Neural progenitor cell (in vitro differentiated cells): ENCODE measurements at regions not wholly inside any gene's neighbourhood (a gene's known extent, or its start where the extent isn't known, plus 50 kb on each side); places are given as distances from the start of the nearest gene placed in this dataset.

Source experiments
- DNase-seq: peaks from one replicate; pipeline ENCODE4 v3.0.0-alpha.2; 2016; ENCODE audit warnings: low spot score
- H2AFZ ChIP-seq: fragments of 200-600 bp; sonication (generic); replicated peaks from 2 replicates; pipeline ENCODE4 v1.6.1; 2016; ENCODE audit warnings: antibody characterized with exemption
- H3F3A ChIP-seq: fragments of 200-600 bp; sonication (generic); 2 replicates; pipeline ENCODE4 v1.6.1; 2016; ENCODE audit warnings: antibody characterized with exemption, low read depth
- H3K27ac ChIP-seq: fragments of 200-600 bp; sonication (generic); 2 replicates; pipeline ENCODE4 v1.5.1; 2016; ENCODE audit warnings: mild to moderate bottlenecking
- H3K27me3 ChIP-seq: fragments of 200-600 bp; sonication (generic); 2 replicates; pipeline ENCODE4 v1.6.1; 2016; ENCODE audit warnings: mild to moderate bottlenecking, moderate library complexity
- H3K36me3 ChIP-seq: fragments of 200-600 bp; sonication (generic); 2 replicates; pipeline ENCODE4 v1.5.1; 2016
- H3K4me1 ChIP-seq: fragments of 200-600 bp; sonication (generic); 2 replicates; pipeline ENCODE4 v1.6.1; 2016; ENCODE audit warnings: mixed run types
- H3K4me2 ChIP-seq: fragments of 200-600 bp; sonication (generic); 2 replicates; pipeline ENCODE4 v1.6.1; 2016
- H3K4me3 ChIP-seq: fragments of 200-600 bp; sonication (generic); 2 replicates; pipeline ENCODE4 v1.5.1; 2016
- H3K79me2 ChIP-seq: fragments of 200-600 bp; sonication (generic); 2 replicates; pipeline ENCODE4 v1.6.1; 2016; ENCODE audit warnings: low read depth
- H3K9ac ChIP-seq: fragments of 200-600 bp; sonication (generic); 2 replicates; pipeline ENCODE4 v1.6.1; 2016
- H3K9me3 ChIP-seq: fragments of 200-600 bp; sonication (generic); 2 replicates; pipeline ENCODE4 v1.5.1; 2016; ENCODE audit warnings: low read depth
- H4K20me1 ChIP-seq: fragments of 200-600 bp; sonication (generic); 2 replicates; pipeline ENCODE4 v1.6.1; 2016; ENCODE audit warnings: low read depth
- H3K27ac Mint-ChIP-seq: 3 replicates; pipeline ENCODE4 v1.8.0; 2021; ENCODE audit warnings: mixed read lengths
- H3K27me3 Mint-ChIP-seq: 2 replicates; pipeline ENCODE4 v1.8.0; 2022; ENCODE audit warnings: low read depth, mild to moderate bottlenecking, inconsistent platforms, moderate library complexity, mixed read lengths; ENCODE audit not compliant: insufficient read depth
- H3K36me3 Mint-ChIP-seq: 3 replicates; pipeline ENCODE4 v1.8.0; 2021; ENCODE audit warnings: mixed read lengths
- H3K4me1 Mint-ChIP-seq: 3 replicates; pipeline ENCODE4 v1.8.0; 2021; ENCODE audit warnings: mixed read lengths
- H3K4me3 Mint-ChIP-seq: 3 replicates; pipeline ENCODE4 v1.8.0; 2021; ENCODE audit warnings: mild to moderate bottlenecking, moderate library complexity, mixed read lengths
- H3K9me3 Mint-ChIP-seq: 3 replicates; pipeline ENCODE4 v1.8.0; 2020; ENCODE audit warnings: mixed read lengths
- CTCF ChIP-seq: fragments of 200-600 bp; sonication (generic); IDR thresholded peaks from 2 replicates; pipeline ENCODE4 v1.5.1; 2017; ENCODE audit warnings: antibody characterized with exemption, mild to moderate bottlenecking
- EZH2 ChIP-seq: fragments of 200-600 bp; sonication (generic); IDR thresholded peaks from 2 replicates; pipeline ENCODE4 v1.6.1; 2017; ENCODE audit warnings: antibody characterized with exemption, mild to moderate bottlenecking, moderate library complexity
- EZH2phosphoT487 ChIP-seq: fragments of 200-600 bp; sonication (generic); IDR thresholded peaks from 2 replicates; pipeline ENCODE4 v1.6.1; 2017; ENCODE audit warnings: antibody characterized with exemption

- no peaks in the 10 kb centered on the region for H3K36me3 ChIP-seq
- no peaks in the 10 kb centered on the region for H4K20me1 ChIP-seq
- no peak overlapping the region for H3K9ac ChIP-seq
- H2AFZ ChIP-seq: no peak overlapping the region
- TF ChIP-seq EZH2phosphoT487: no peak
- TF ChIP-seq CTCF: no peak
- no peak for TF ChIP-seq EZH2
- no peak overlapping the region for H3K4me3 ChIP-seq
- H3K27ac ChIP-seq: no peak overlapping the region
- Mint-ChIP-seq H3K9me3 (peaks cover 7% of the 10 kb centered on the region), H3K36me3 (no peaks in the 10 kb centered on the region), H3K4me3 (no peak overlapping the region), H3K27ac (no peak overlapping the region), H3K27me3 (peaks cover 13% of the 10 kb centered on the region), H3K4me1 (peaks cover 20% of the 10 kb centered on the region)
- no peak for DNase-seq
- no peaks in the 10 kb centered on the region for H3K9me3 ChIP-seq
- no peaks in the 10 kb centered on the region for H3K4me1 ChIP-seq
- no peak overlapping the region for H3K4me2 ChIP-seq
- H3K79me2 ChIP-seq: no peaks in the 10 kb centered on the region
- H3K27me3 ChIP-seq: no peaks in the 10 kb centered on the region
- no peaks in the 10 kb centered on the region for H3F3A ChIP-seq
Measured at GRCh38 chr10:78719276-78719675, 349.5 kb upstream of the ZMIZ1 start.

- Histone ChIP-seq H2AFZ (no peak overlapping the region), H3F3A (no peaks in the 10 kb centered on the region), H3K27me3 (no peaks in the 10 kb centered on the region), H3K36me3 (no peaks in the 10 kb centered on the region), H3K9ac (no peak overlapping the region), H3K79me2 (no peaks in the 10 kb centered on the region), H3K27ac (no peak overlapping the region), H3K4me3 (no peak overlapping the region), H3K4me2 (no peak overlapping the region), H3K4me1 (no peaks in the 10 kb centered on the region), H4K20me1 (no peaks in the 10 kb centered on the region), H3K9me3 (no peaks in the 10 kb centered on the region)
- Mint-ChIP-seq H3K27me3 (peaks cover 16% of the 10 kb centered on the region), H3K36me3 (no peaks in the 10 kb centered on the region), H3K9me3 (peaks cover 10% of the 10 kb centered on the region), H3K27ac (no peak overlapping the region), H3K4me1 (peaks cover 12% of the 10 kb centered on the region), H3K4me3 (no peak overlapping the region)
- no peak for DNase-seq
- TF ChIP-seq CTCF (no peak), EZH2phosphoT487 (no peak)
Measured at GRCh38 chr10:78720091-78720490, 348.7 kb upstream of the ZMIZ1 start.

GRCh38 chr10:78721231-78721630 lies 347.5 kb upstream of the ZMIZ1 start:
- Histone ChIP-seq H3K4me3 (no peak overlapping the region), H2AFZ (no peak overlapping the region), H3K79me2 (no peaks in the 10 kb centered on the region), H3K4me2 (no peak overlapping the region), H4K20me1 (no peaks in the 10 kb centered on the region), H3K4me1 (no peaks in the 10 kb centered on the region), H3K9me3 (no peaks in the 10 kb centered on the region), H3K36me3 (no peaks in the 10 kb centered on the region), H3K27ac (no peak overlapping the region), H3F3A (no peaks in the 10 kb centered on the region), H3K9ac (no peak overlapping the region), H3K27me3 (no peaks in the 10 kb centered on the region)
- TF ChIP-seq EZH2: no peak
- Mint-ChIP-seq H3K9me3 (peaks cover 14% of the 10 kb centered on the region), H3K27ac (no peak overlapping the region), H3K4me3 (no peak overlapping the region), H3K36me3 (no peaks in the 10 kb centered on the region), H3K27me3 (peaks cover 18% of the 10 kb centered on the region), H3K4me1 (peaks cover 7% of the 10 kb centered on the region)
- DNase-seq: no peak

- Histone ChIP-seq H3K4me2 (no peak overlapping the region), H2AFZ (no peak overlapping the region), H4K20me1 (no peaks in the 10 kb centered on the region), H3K9ac (no peak overlapping the region), H3K27ac (no peak overlapping the region), H3K9me3 (no peaks in the 10 kb centered on the region), H3K36me3 (no peaks in the 10 kb centered on the region), H3K79me2 (no peaks in the 10 kb centered on the region), H3F3A (no peaks in the 10 kb centered on the region), H3K4me3 (no peak overlapping the region), H3K27me3 (no peaks in the 10 kb centered on the region), H3K4me1 (no peaks in the 10 kb centered on the region)
- Mint-ChIP-seq H3K27ac (peak overlapping the region; percentile 67), H3K27me3 (peaks cover 13% of the 10 kb centered on the region), H3K36me3 (no peaks in the 10 kb centered on the region), H3K9me3 (peaks cover 14% of the 10 kb centered on the region), H3K4me1 (peaks cover 13% of the 10 kb centered on the region), H3K4me3 (no peak overlapping the region)
- TF ChIP-seq EZH2: no peak
- no peak for TF ChIP-seq CTCF
- TF ChIP-seq EZH2phosphoT487: no peak
- DNase-seq: no peak
Measured at GRCh38 chr10:78724846-78725245, 343.9 kb upstream of the ZMIZ1 start.
